ENCODE measurements at regions not wholly inside any gene's neighbourhood (a gene's known extent, or its start where the extent isn't known, plus 50 kb on each side); places are given as distances from the start of the nearest gene placed in this dataset.

GRCh38 chr17:63222655-63223054 lies 223.5 kb downstream of the CYB561 start:
- TF ChIP-seq, protein P1, sequence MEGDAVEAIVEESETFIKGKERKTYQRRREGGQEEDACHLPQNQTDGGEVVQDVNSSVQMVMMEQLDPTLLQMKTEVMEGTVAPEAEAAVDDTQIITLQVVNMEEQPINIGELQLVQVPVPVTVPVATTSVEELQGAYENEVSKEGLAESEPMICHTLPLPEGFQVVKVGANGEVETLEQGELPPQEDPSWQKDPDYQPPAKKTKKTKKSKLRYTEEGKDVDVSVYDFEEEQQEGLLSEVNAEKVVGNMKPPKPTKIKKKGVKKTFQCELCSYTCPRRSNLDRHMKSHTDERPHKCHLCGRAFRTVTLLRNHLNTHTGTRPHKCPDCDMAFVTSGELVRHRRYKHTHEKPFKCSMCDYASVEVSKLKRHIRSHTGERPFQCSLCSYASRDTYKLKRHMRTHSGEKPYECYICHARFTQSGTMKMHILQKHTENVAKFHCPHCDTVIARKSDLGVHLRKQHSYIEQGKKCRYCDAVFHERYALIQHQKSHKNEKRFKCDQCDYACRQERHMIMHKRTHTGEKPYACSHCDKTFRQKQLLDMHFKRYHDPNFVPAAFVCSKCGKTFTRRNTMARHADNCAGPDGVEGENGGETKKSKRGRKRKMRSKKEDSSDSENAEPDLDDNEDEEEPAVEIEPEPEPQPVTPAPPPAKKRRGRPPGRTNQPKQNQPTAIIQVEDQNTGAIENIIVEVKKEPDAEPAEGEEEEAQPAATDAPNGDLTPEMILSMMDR (conservative IDR thresholded peaks at IDR 0.05; ENCODE audit: low read depth in 2 of 2), result peak in 1 of 2 experiments; percentile 29; a peak in 3 of 4 replicates
- TF ChIP-seq, protein P2, sequence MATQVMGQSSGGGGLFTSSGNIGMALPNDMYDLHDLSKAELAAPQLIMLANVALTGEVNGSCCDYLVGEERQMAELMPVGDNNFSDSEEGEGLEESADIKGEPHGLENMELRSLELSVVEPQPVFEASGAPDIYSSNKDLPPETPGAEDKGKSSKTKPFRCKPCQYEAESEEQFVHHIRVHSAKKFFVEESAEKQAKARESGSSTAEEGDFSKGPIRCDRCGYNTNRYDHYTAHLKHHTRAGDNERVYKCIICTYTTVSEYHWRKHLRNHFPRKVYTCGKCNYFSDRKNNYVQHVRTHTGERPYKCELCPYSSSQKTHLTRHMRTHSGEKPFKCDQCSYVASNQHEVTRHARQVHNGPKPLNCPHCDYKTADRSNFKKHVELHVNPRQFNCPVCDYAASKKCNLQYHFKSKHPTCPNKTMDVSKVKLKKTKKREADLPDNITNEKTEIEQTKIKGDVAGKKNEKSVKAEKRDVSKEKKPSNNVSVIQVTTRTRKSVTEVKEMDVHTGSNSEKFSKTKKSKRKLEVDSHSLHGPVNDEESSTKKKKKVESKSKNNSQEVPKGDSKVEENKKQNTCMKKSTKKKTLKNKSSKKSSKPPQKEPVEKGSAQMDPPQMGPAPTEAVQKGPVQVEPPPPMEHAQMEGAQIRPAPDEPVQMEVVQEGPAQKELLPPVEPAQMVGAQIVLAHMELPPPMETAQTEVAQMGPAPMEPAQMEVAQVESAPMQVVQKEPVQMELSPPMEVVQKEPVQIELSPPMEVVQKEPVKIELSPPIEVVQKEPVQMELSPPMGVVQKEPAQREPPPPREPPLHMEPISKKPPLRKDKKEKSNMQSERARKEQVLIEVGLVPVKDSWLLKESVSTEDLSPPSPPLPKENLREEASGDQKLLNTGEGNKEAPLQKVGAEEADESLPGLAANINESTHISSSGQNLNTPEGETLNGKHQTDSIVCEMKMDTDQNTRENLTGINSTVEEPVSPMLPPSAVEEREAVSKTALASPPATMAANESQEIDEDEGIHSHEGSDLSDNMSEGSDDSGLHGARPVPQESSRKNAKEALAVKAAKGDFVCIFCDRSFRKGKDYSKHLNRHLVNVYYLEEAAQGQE (IDR thresholded peaks at IDR 0.05; ENCODE audit: unreplicated experiment), result no peak
- no peak for TF ChIP-seq ZNF462 (CRISPR knock-in tag; IDR thresholded peaks at IDR 0.05)
- TF ChIP-seq JUNB (IDR thresholded peaks at IDR 0.05; ENCODE audit: unreplicated experiment), result no peak
- no peak for TF ChIP-seq EZH2phosphoT487 (IDR thresholded peaks at IDR 0.05; ENCODE audit: unreplicated experiment)
- TF ChIP-seq POLR2AphosphoS5 (IDR thresholded peaks at IDR 0.05; ENCODE audit: low read depth), result no peak
- TF ChIP-seq EZH2 (IDR thresholded peaks at IDR 0.05; ENCODE audit: low read depth, unreplicated experiment), result no peak
- no peak for TF ChIP-seq ZNF114 (CRISPR knock-in tag; IDR thresholded peaks at IDR 0.05)
- TF ChIP-seq CREB1 (CRISPR knock-in tag; IDR thresholded peaks at IDR 0.05; ENCODE audit: low read depth), result no peak
- TF ChIP-seq, protein P3, sequence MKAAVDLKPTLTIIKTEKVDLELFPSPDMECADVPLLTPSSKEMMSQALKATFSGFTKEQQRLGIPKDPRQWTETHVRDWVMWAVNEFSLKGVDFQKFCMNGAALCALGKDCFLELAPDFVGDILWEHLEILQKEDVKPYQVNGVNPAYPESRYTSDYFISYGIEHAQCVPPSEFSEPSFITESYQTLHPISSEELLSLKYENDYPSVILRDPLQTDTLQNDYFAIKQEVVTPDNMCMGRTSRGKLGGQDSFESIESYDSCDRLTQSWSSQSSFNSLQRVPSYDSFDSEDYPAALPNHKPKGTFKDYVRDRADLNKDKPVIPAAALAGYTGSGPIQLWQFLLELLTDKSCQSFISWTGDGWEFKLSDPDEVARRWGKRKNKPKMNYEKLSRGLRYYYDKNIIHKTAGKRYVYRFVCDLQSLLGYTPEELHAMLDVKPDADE (IDR thresholded peaks at IDR 0.05), result no peak
- TF ChIP-seq STAT1 (IDR thresholded peaks at IDR 0.05; ENCODE audit: unreplicated experiment), result no peak
